GM23248 (cell line): ENCODE measurements at regions not wholly inside any gene's neighbourhood (a gene's known extent, or its start where the extent isn't known, plus 50 kb on each side); places are given as distances from the start of the nearest gene placed in this dataset.

ENCODE experiments used
- DNase-seq: peaks from one replicate; pipeline ENCODE4 v3.0.0-alpha.2; 2015
- H2AFZ ChIP-seq: fragments of 200-600 bp; sonication (generic); 2 replicates; pipeline ENCODE4 v1.6.1; 2016; ENCODE audit warnings: antibody characterized with exemption
- H3F3A ChIP-seq: fragments of 200-600 bp; sonication (generic); 2 replicates; pipeline ENCODE4 v1.6.1; 2016; ENCODE audit warnings: mild to moderate bottlenecking, antibody characterized with exemption, mixed run types; ENCODE audit not compliant: insufficient read depth
- H3K27ac ChIP-seq: fragments of 200-600 bp; sonication (generic); 2 replicates; pipeline ENCODE4 v1.5.1; 2016; ENCODE audit warnings: mild to moderate bottlenecking
- H3K27me3 ChIP-seq: fragments of 200-600 bp; sonication (generic); replicated peaks from 2 replicates; pipeline ENCODE4 v1.6.1; 2016; ENCODE audit warnings: mild to moderate bottlenecking; ENCODE audit not compliant: insufficient read depth
- H3K36me3 ChIP-seq: fragments of 200-600 bp; sonication (generic); 2 replicates; pipeline ENCODE4 v1.6.1; 2016; ENCODE audit warnings: low read depth, mild to moderate bottlenecking
- H3K4me1 ChIP-seq: fragments of 200-600 bp; sonication (generic); 2 replicates; pipeline ENCODE4 v1.6.1; 2016; ENCODE audit warnings: mild to moderate bottlenecking; ENCODE audit not compliant: insufficient read depth
- H3K4me2 ChIP-seq: fragments of 200-600 bp; sonication (generic); one replicate; pipeline ENCODE4 v1.6.1; 2016; ENCODE audit warnings: mild to moderate bottlenecking; ENCODE audit not compliant: unreplicated experiment
- H3K4me3 ChIP-seq: fragments of 200-600 bp; sonication (generic); 2 replicates; pipeline ENCODE4 v1.5.1; 2016; ENCODE audit warnings: mild to moderate bottlenecking
- H3K79me2 ChIP-seq: fragments of 200-600 bp; sonication (generic); 2 replicates; pipeline ENCODE4 v1.6.1; 2016; ENCODE audit warnings: mild to moderate bottlenecking; ENCODE audit not compliant: insufficient read depth
- H3K9ac ChIP-seq: fragments of 200-600 bp; sonication (generic); 2 replicates; pipeline ENCODE4 v1.6.1; 2016; ENCODE audit warnings: mild to moderate bottlenecking
- H3K9me2 ChIP-seq: fragments of 200-600 bp; sonication (generic); 2 replicates; pipeline ENCODE4 v1.6.1; 2016; ENCODE audit warnings: mixed run types, mild to moderate bottlenecking, moderate library complexity; ENCODE audit not compliant: insufficient read depth
- H3K9me3 ChIP-seq: fragments of 200-600 bp; sonication (generic); one replicate; pipeline ENCODE4 v1.6.1; 2017; ENCODE audit warnings: low read depth
- H4K20me1 ChIP-seq: fragments of 200-600 bp; sonication (generic); 2 replicates; pipeline ENCODE4 v1.6.0; 2016; ENCODE audit not compliant: insufficient read depth
- EZH2 ChIP-seq: fragments of 200-600 bp; sonication (generic); IDR thresholded peaks from 2 replicates; pipeline ENCODE4 v1.6.1; 2018; ENCODE audit warnings: antibody characterized with exemption, mild to moderate bottlenecking; ENCODE audit not compliant: insufficient read depth, poor library complexity, severe bottlenecking
- EZH2phosphoT487 ChIP-seq: fragments of 200-600 bp; sonication (generic); IDR thresholded peaks from 2 replicates; pipeline ENCODE4 v1.6.1; 2018; ENCODE audit warnings: antibody characterized with exemption, moderate library complexity, mild to moderate bottlenecking, low read depth; ENCODE audit not compliant: insufficient read depth
- WGBS, 2 experiments: methylation state at CpG; one replicate each; pipeline ENCODE4 v1.1.6; 2015 to 2017; ENCODE audit warnings: low lambda C conversion rate in 2 of 2, low coverage in 1 of 2; ENCODE audit errors: missing lambda C conversion rate in 2 of 2; 5-methylcytosine and 5-hydroxymethylcytosine counted together
- in situ Hi-C: fragments of 300-500 bp; cut with MboI; formaldehyde crosslinking; loops from 2 replicates; pipeline ENCODE4 v1.15.0; 2020

DNA sequence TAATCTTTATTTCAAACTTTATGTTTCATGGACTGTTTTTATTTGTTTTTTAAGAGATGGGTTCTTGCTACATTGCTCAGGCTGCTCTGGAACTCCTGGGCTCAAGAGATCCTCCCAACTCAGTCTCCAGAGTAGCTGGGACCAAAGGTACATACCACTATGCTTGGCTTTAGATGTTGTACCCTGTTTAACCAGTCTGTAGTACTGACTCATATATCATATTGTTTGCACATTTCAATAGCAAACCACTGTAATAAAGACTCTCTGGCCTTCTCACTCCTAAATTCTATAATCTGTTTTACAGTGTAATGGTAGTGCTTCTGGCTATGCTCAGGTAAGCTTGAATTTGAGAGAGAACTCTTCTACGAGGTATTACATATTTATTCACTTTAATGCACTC, 413.6 kb upstream of the PCDH15 start:
- Histone ChIP-seq H2AFZ (no peak overlapping the region), H3K4me2 (no peak overlapping the region), H3K27ac (no peak overlapping the region), H4K20me1 (no peaks in the 10 kb centered on the region), H3K79me2 (no peaks in the 10 kb centered on the region), H3K36me3 (no peaks in the 10 kb centered on the region), H3K4me3 (no peak overlapping the region), H3K9ac (no peak overlapping the region), H3K9me2 (no peaks in the 10 kb centered on the region), H3K4me1 (no peaks in the 10 kb centered on the region), H3K9me3 (no peaks in the 10 kb centered on the region), H3K27me3 (no peaks in the 10 kb centered on the region), H3F3A (no peaks in the 10 kb centered on the region)
- in situ Hi-C loops = no loop called here
- TF ChIP-seq EZH2phosphoT487 (no peak), EZH2 (no peak)
- no peak for DNase-seq
- WGBS, 2 experiments = 27 to 41% methylated on average over 1 of the region's 1 CpG

DNA sequence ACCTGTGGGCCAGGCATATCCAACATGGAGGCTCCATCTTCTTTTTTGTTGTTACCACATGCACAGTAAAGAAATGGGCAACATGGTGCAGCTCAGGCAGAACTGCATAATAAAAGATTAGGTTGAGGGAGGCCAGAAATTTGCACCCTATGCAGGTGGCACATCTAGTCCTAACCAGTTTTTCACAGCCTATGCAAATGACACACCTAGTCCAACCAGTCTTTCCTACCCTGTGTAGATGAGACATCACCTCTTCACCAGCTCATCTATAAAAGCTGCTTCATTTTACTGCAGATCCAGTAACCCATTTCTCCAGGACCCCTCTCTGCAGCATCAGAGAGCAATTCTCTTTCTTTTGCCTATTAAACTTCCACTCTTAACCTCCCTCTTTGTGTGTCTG, 411.0 kb upstream of the PCDH15 start:
- H3K4me1 ChIP-seq = no peaks in the 10 kb centered on the region
- H2AFZ ChIP-seq = no peak overlapping the region
- in situ Hi-C loops = no loop called here
- no peak overlapping the region for H3K27ac ChIP-seq
- H3K4me3 ChIP-seq = no peak overlapping the region
- TF ChIP-seq EZH2phosphoT487 (no peak), EZH2 (no peak)
- no peaks in the 10 kb centered on the region for H3F3A ChIP-seq
- no peaks in the 10 kb centered on the region for H4K20me1 ChIP-seq
- H3K9ac ChIP-seq = no peak overlapping the region
- no peaks in the 10 kb centered on the region for H3K79me2 ChIP-seq
- no peaks in the 10 kb centered on the region for H3K9me3 ChIP-seq
- H3K36me3 ChIP-seq = no peaks in the 10 kb centered on the region
- DNase-seq = no peak
- H3K9me2 ChIP-seq = no peaks in the 10 kb centered on the region
- H3K27me3 ChIP-seq = no peaks in the 10 kb centered on the region
- H3K4me2 ChIP-seq = no peak overlapping the region

DNA sequence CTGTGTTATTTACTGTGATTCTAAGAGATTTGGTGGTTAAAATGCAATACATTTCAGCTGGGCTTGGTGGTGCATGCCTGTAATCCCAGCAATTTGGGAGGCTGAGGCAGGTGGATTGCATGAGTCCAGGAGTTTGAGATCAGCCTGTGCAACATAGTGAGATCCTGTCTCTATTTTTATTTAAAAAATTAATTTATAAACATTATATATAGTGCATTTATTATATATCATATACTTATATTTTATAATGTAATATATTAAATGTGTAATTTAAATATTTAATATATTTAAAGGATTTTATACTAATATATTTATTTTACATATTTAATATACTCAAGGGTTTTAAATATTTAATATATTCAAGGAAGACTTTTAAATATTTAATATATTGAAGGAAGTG, 402.8 kb upstream of the PCDH15 start:
- H3K4me3 ChIP-seq = no peak overlapping the region
- H2AFZ ChIP-seq = no peak overlapping the region
- no peaks in the 10 kb centered on the region for H3F3A ChIP-seq
- no peaks in the 10 kb centered on the region for H4K20me1 ChIP-seq
- H3K36me3 ChIP-seq = no peaks in the 10 kb centered on the region
- TF ChIP-seq EZH2 (no peak), EZH2phosphoT487 (no peak)
- H3K79me2 ChIP-seq = no peaks in the 10 kb centered on the region
- H3K9ac ChIP-seq = no peak overlapping the region
- in situ Hi-C loops = no loop called here
- H3K9me3 ChIP-seq = no peaks in the 10 kb centered on the region
- H3K4me1 ChIP-seq = no peaks in the 10 kb centered on the region
- H3K27ac ChIP-seq = no peak overlapping the region
- no peak overlapping the region for H3K4me2 ChIP-seq
- H3K9me2 ChIP-seq = no peaks in the 10 kb centered on the region
- DNase-seq = no peak
- H3K27me3 ChIP-seq = no peaks in the 10 kb centered on the region

DNA sequence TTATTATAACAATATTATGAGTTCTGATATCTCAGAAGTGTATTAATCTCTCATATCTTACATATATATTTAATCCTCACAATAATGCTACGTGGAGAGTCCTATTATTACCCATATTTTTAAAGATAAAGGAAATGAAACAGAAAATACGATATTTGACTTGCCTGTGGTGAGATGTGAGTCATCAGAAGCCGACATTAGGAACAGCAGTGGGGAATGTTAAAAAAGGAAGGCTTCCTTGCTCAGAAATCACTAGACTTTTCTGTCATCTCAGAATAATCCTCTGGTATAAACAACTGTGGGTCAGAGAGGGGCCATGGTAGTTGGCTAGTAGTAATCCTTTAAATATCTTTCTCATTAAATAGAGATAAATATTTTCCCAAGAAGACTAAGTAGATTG, 402.3 kb upstream of the PCDH15 start:
- in situ Hi-C loops = no loop called here

DNA sequence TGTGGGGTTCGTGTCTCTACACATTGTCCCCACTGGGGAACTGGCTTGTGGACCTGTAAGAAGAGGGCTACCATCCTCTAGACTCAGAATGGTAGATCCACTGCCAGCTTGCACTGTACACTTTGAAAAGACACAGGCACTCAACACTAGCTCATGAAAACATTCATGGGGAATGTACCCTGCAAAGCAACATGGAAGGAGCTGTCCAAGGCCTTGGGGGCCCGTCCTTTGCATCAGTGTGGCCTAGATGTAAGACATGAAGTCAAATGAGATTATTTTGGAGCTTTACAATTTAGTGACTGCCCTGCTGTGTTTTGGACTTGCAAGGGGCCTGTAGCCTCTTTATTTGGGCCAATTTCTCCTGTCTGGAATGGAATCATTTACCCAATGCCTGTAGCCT, 399.0 kb upstream of the PCDH15 start:
- no peak overlapping the region for H2AFZ ChIP-seq
- no peaks in the 10 kb centered on the region for H4K20me1 ChIP-seq
- H3K4me1 ChIP-seq = no peaks in the 10 kb centered on the region
- no peak overlapping the region for H3K4me2 ChIP-seq
- H3K27ac ChIP-seq = no peak overlapping the region
- no peaks in the 10 kb centered on the region for H3F3A ChIP-seq
- H3K79me2 ChIP-seq = no peaks in the 10 kb centered on the region
- 13 to 15% methylated on average over 2 of the region's 2 CpGs for WGBS, 2 experiments
- H3K9me3 ChIP-seq = no peaks in the 10 kb centered on the region
- H3K9me2 ChIP-seq = no peaks in the 10 kb centered on the region
- no peaks in the 10 kb centered on the region for H3K36me3 ChIP-seq
- H3K4me3 ChIP-seq = no peak overlapping the region
- no peak for DNase-seq
- H3K9ac ChIP-seq = no peak overlapping the region
- H3K27me3 ChIP-seq = no peaks in the 10 kb centered on the region
- in situ Hi-C loops = no loop called here
- no peak for TF ChIP-seq EZH2phosphoT487
- TF ChIP-seq EZH2 = no peak

More for the DNA sequence above, 402.3 kb upstream of the PCDH15 start:
- H3K27me3 ChIP-seq = no peaks in the 10 kb centered on the region
- WGBS, 2 experiments = 27 to 33% methylated on average over 3 of the region's 3 CpGs
- no peak overlapping the region for H3K4me3 ChIP-seq
- TF ChIP-seq EZH2phosphoT487 (no peak), EZH2 (no peak)
- peak; percentile 8 for DNase-seq
- no peak overlapping the region for H2AFZ ChIP-seq
- H4K20me1 ChIP-seq = no peaks in the 10 kb centered on the region
- no peaks in the 10 kb centered on the region for H3K79me2 ChIP-seq
- H3K9ac ChIP-seq = no peak overlapping the region
- no peak overlapping the region for H3K4me2 ChIP-seq
- no peaks in the 10 kb centered on the region for H3K9me2 ChIP-seq
- no peaks in the 10 kb centered on the region for H3K4me1 ChIP-seq
- H3K9me3 ChIP-seq = no peaks in the 10 kb centered on the region
- H3K27ac ChIP-seq = no peak overlapping the region
- H3K36me3 ChIP-seq = no peaks in the 10 kb centered on the region
- no peaks in the 10 kb centered on the region for H3F3A ChIP-seq
